Breast epithelium (tissue), 3 donors: ENCODE measurements at regions not wholly inside any gene's neighbourhood (a gene's known extent, or its start where the extent isn't known, plus 50 kb on each side); places are given as distances from the start of the nearest gene placed in this dataset.

Experiments used
- POLR2A ChIP-seq: fragments of 450-650 bp; IDR thresholded peaks from one replicate; pipeline ENCODE4 v1.6.1; 2016; ENCODE audit warnings: antibody characterized with exemption, mild to moderate bottlenecking, moderate library complexity
- TF ChIP-seq, protein P1 (sequence below), 3 donors: fragments of 450-650 bp; IDR thresholded peaks; one replicate each; pipeline ENCODE4 v1.5.1; 2016 to 2017; ENCODE audit warnings: antibody characterized with exemption in 3 of 3, mild to moderate bottlenecking in 3 of 3, moderate library complexity in 3 of 3

DNA sequence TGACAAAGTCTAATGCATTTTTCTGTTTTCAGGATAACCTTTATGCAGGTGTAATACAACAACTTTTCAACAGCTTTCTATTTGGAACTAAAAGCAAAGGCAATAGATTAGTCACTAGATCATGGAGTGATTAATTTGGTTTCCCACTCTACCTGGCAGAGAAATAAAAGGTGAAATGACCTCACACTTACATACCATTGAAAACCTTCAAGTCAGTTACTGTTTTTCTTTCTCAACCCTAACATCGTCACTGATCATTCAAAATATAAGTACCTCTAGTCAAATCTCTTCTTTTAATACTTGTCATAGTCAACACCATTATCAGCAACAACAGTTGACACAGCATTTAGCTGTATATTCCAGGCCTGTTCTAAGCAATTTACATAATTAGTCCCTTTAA lies 85.1 kb upstream of the ZCCHC13 start:
- TF ChIP-seq POLR2A = no peak
- TF ChIP-seq, protein P1, sequence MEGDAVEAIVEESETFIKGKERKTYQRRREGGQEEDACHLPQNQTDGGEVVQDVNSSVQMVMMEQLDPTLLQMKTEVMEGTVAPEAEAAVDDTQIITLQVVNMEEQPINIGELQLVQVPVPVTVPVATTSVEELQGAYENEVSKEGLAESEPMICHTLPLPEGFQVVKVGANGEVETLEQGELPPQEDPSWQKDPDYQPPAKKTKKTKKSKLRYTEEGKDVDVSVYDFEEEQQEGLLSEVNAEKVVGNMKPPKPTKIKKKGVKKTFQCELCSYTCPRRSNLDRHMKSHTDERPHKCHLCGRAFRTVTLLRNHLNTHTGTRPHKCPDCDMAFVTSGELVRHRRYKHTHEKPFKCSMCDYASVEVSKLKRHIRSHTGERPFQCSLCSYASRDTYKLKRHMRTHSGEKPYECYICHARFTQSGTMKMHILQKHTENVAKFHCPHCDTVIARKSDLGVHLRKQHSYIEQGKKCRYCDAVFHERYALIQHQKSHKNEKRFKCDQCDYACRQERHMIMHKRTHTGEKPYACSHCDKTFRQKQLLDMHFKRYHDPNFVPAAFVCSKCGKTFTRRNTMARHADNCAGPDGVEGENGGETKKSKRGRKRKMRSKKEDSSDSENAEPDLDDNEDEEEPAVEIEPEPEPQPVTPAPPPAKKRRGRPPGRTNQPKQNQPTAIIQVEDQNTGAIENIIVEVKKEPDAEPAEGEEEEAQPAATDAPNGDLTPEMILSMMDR (IDR thresholded peaks at IDR 0.05) = no peak
